Keratinocyte (primary cell): ENCODE measurements at regions not wholly inside any gene's neighbourhood (a gene's known extent, or its start where the extent isn't known, plus 50 kb on each side); places are given as distances from the start of the nearest gene placed in this dataset.

Source experiments
- DNase-seq: peaks from one replicate; pipeline ENCODE4 v3.0.0-alpha.2; 2011; ENCODE audit warnings: low read depth, missing footprints, low spot score
- FAIRE-seq: peaks from 2 replicates; lab custom pipeline; 2011; peaks lifted over from hg19 to GRCh38; lab: Jason Lieb, UNC
- H2AFZ ChIP-seq: 2 replicates; pipeline ENCODE4 v1.6.0; 2012; ENCODE audit warnings: low read length, control low read depth, inconsistent platforms; ENCODE audit not compliant: control insufficient read depth
- H3K27ac ChIP-seq: 2 replicates; pipeline ENCODE4 v1.5.1; 2011; ENCODE audit warnings: low read length; ENCODE audit not compliant: control insufficient read depth, insufficient read depth
- H3K27me3 ChIP-seq: 3 replicates; pipeline ENCODE4 v1.6.0; 2011; ENCODE audit warnings: low read length; ENCODE audit not compliant: control insufficient read depth, insufficient read depth; ENCODE audit errors: extremely low read depth
- H3K36me3 ChIP-seq, 2 experiments: 2 replicates in 1 of 2; 3 replicates in 1 of 2; pipeline ENCODE4 v1.5.1; 2011; ENCODE audit warnings: low read length in 2 of 2, mild to moderate bottlenecking in 1 of 2; ENCODE audit not compliant: control insufficient read depth in 2 of 2, insufficient read depth in 2 of 2; ENCODE audit errors: extremely low read depth in 1 of 2
- H3K4me1 ChIP-seq: 3 replicates; pipeline ENCODE4 v1.5.1; 2011; ENCODE audit warnings: low read length; ENCODE audit not compliant: control insufficient read depth, insufficient read depth; ENCODE audit errors: extremely low read depth
- H3K4me2 ChIP-seq: 3 replicates; pipeline ENCODE4 v1.6.0; 2011; ENCODE audit warnings: low read depth, low read length; ENCODE audit not compliant: control insufficient read depth, insufficient read depth; ENCODE audit errors: extremely low read depth
- H3K4me3 ChIP-seq, 3 experiments: fragments of 200-600 bp in 1 of 3; sonication (generic) in 1 of 3; 2 replicates in 2 of 3; 3 replicates in 1 of 3; pipeline ENCODE4 v1.5.1; 2011 to 2016; ENCODE audit warnings: low read length in 3 of 3, mild to moderate bottlenecking in 3 of 3, control low read depth in 2 of 3, inconsistent platforms in 1 of 3, low read depth in 1 of 3, mixed read lengths in 1 of 3, mixed run types in 1 of 3, moderate library complexity in 1 of 3; ENCODE audit not compliant: control insufficient read depth in 2 of 3, insufficient read depth in 2 of 3; ENCODE audit errors: extremely low read depth in 1 of 3
- H3K79me2 ChIP-seq: 2 replicates; pipeline ENCODE4 v1.6.0; 2012; ENCODE audit warnings: low read length; ENCODE audit not compliant: control insufficient read depth, insufficient read depth
- H3K9ac ChIP-seq: 3 replicates; pipeline ENCODE4 v1.6.0; 2011; ENCODE audit warnings: low read length; ENCODE audit not compliant: control insufficient read depth, insufficient read depth; ENCODE audit errors: extremely low read depth
- H3K9me1 ChIP-seq: 3 replicates; pipeline ENCODE4 v1.6.0; 2011; ENCODE audit warnings: low read length; ENCODE audit not compliant: control insufficient read depth, insufficient read depth; ENCODE audit errors: extremely low read depth
- H3K9me3 ChIP-seq: 2 replicates; pipeline ENCODE4 v1.5.1; 2012; ENCODE audit warnings: low read depth, low read length; ENCODE audit not compliant: control insufficient read depth
- H4K20me1 ChIP-seq: 3 replicates; pipeline ENCODE4 v1.6.0; 2011; ENCODE audit warnings: low read length; ENCODE audit not compliant: control insufficient read depth, insufficient read depth; ENCODE audit errors: extremely low read depth
- EZH2 ChIP-seq: IDR thresholded peaks from one replicate; pipeline ENCODE4 v1.6.1; 2012; ENCODE audit warnings: inconsistent platforms, mild to moderate bottlenecking, low read length, moderate library complexity
- dilution Hi-C: fragments of 300-500 bp; cut with MboI; formaldehyde crosslinking; loops from one replicate; pipeline ENCODE4 v1.7.0; 2020; ENCODE audit warnings: low sequenced_read_pairs; ENCODE audit not compliant: extremely low pct_ligation_motif_present
- TF ChIP-seq, protein P1 (sequence below), 3 experiments: IDR thresholded peaks in 1 of 3; conservative IDR thresholded peaks in 1 of 3; optimal IDR thresholded peaks in 1 of 3; 2 replicates in 2 of 3; 3 replicates in 1 of 3; pipeline versions ENCODE3 to v1.5.1; 2011; ENCODE audit warnings: low read length in 3 of 3, mild to moderate bottlenecking in 3 of 3, moderate library complexity in 2 of 3, control low read depth in 1 of 3, inconsistent platforms in 1 of 3; ENCODE audit not compliant: insufficient read depth in 2 of 3; ENCODE audit errors: extremely low read depth in 1 of 3

DNA sequence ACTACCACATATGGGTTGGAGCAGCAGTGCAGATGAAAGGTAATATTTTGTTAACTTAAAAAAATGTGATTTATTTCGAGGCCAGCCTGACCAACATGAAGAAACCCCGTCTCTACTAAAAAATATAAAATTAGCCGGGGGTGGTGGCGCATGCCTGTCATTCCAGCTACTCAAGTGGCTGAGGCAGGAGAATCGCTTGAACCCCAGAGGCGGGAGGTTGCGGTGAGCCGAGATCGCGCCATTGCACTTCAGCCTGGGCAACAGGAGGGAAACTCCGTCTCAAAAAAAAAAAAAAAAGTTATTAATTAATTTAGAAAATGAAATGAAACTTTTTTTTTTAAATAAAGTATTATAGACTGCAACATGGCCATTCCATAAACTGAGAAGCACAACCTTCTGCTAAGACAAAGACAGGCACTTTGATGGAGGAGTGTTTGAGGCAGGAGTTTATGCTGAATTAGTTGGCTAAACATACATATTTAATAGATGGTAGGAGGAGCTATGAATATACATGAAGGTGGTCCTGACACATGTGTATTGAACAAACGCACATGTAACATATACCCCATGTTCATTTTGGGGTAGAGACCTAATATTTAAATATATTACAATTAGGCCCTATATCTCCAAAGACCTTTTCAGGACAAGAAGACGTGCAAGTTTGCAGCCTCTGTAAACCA lies 1485.3 kb upstream of the MIR17HG start:
- TF ChIP-seq, protein P1, sequence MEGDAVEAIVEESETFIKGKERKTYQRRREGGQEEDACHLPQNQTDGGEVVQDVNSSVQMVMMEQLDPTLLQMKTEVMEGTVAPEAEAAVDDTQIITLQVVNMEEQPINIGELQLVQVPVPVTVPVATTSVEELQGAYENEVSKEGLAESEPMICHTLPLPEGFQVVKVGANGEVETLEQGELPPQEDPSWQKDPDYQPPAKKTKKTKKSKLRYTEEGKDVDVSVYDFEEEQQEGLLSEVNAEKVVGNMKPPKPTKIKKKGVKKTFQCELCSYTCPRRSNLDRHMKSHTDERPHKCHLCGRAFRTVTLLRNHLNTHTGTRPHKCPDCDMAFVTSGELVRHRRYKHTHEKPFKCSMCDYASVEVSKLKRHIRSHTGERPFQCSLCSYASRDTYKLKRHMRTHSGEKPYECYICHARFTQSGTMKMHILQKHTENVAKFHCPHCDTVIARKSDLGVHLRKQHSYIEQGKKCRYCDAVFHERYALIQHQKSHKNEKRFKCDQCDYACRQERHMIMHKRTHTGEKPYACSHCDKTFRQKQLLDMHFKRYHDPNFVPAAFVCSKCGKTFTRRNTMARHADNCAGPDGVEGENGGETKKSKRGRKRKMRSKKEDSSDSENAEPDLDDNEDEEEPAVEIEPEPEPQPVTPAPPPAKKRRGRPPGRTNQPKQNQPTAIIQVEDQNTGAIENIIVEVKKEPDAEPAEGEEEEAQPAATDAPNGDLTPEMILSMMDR (optimal IDR thresholded peaks at IDR 0.05 in 1 of 3, IDR thresholded peaks at IDR 0.05 in 1 of 3, conservative IDR thresholded peaks at IDR 0.05 in 1 of 3; ENCODE audit: extremely low read depth in 1 of 3, insufficient read depth in 2 of 3, low read length in 3 of 3): no peak
- TF ChIP-seq EZH2: no peak
- no peak for FAIRE-seq
- dilution Hi-C loops: no loop called here

DNA sequence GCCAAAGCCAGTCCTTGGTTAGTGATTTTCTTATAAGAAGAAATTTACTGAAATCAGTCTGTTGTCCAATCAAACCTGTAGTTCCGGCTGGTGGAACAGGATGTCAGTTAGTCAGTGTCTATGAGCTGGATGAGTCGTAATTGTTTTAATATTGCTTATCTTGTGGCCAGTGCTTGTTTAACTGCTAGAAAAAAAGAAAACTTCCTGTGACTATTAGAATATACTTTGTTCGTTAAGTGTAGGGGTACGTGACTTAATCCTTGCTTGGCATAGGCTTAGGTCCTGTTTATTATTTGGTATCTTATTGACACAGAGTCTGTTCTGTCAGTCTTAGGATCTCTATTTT lies 1484.8 kb upstream of the MIR17HG start:
- Histone ChIP-seq H3K36me3 (no peaks in the 10 kb centered on the region), H3K4me1 (no peaks in the 10 kb centered on the region), H4K20me1 (no peaks in the 10 kb centered on the region), H3K4me2 (no peak overlapping the region), H2AFZ (no peak overlapping the region), H3K4me3 (no peak overlapping the region), H3K27ac (no peak overlapping the region), H3K9me1 (no peaks in the 10 kb centered on the region), H3K27me3 (no peaks in the 10 kb centered on the region), H3K79me2 (no peaks in the 10 kb centered on the region), H3K9ac (no peak overlapping the region), H3K9me3 (no peaks in the 10 kb centered on the region)
- no peak for TF ChIP-seq EZH2
- TF ChIP-seq, protein P1 (optimal IDR thresholded peaks at IDR 0.05 in 1 of 3, IDR thresholded peaks at IDR 0.05 in 1 of 3, conservative IDR thresholded peaks at IDR 0.05 in 1 of 3; ENCODE audit: extremely low read depth in 1 of 3, insufficient read depth in 2 of 3, low read length in 3 of 3): no peak
- FAIRE-seq: no peak
- dilution Hi-C loops: no loop called here
- DNase-seq: no peak

More for the DNA sequence above, 1485.3 kb upstream of the MIR17HG start:
- H4K20me1 ChIP-seq: no peaks in the 10 kb centered on the region
- H3K79me2 ChIP-seq: no peaks in the 10 kb centered on the region
- no peak overlapping the region for H3K9ac ChIP-seq
- no peaks in the 10 kb centered on the region for H3K9me3 ChIP-seq
- no peaks in the 10 kb centered on the region for H3K27me3 ChIP-seq
- DNase-seq: no peak
- H3K4me2 ChIP-seq: no peak overlapping the region
- no peak overlapping the region for H3K27ac ChIP-seq
- H3K4me1 ChIP-seq: no peaks in the 10 kb centered on the region
- H2AFZ ChIP-seq: no peak overlapping the region
- H3K4me3 ChIP-seq: no peak overlapping the region
- H3K9me1 ChIP-seq: no peaks in the 10 kb centered on the region
- H3K36me3 ChIP-seq: no peaks in the 10 kb centered on the region
